Left colon (tissue), 2 donors: ENCODE measurements at regions not wholly inside any gene's neighbourhood (a gene's known extent, or its start where the extent isn't known, plus 50 kb on each side); places are given as distances from the start of the nearest gene placed in this dataset.

ENCODE experiments used
- ATAC-seq: fragments of 200-7000 bp; cut with Tn5 transposase; one replicate; pipeline ENCODE4 v1.9.1; 2020; ENCODE audit warnings: mild to moderate bottlenecking, moderate library complexity
- DNase-seq, 2 donors: peaks; one replicate each; pipeline ENCODE4 v3.0.0-alpha.2; 2020
- intact Hi-C, 2 donors: fragments of 100-400 bp; cut with DNase I in 1 of 2; cut with micrococcal nuclease in 1 of 2; formaldehyde crosslinking; loops; one replicate each; pipeline versions ENCODE4 v1.11.2 to v1.14.0; 2022; cut with DNase I, micrococcal nuclease
- donor health status: DM: no; HTN: no; CAD: no.
- donor health status: DM: yes; HTN: yes; CAD: no.

- ATAC-seq (no peak), DNase-seq (no peak)
- intact Hi-C loops: no loop called here
These were observed 151.5 kb upstream of the TOM1L1 start for GRCh38 chr17:54749157-54749556.

DNA sequence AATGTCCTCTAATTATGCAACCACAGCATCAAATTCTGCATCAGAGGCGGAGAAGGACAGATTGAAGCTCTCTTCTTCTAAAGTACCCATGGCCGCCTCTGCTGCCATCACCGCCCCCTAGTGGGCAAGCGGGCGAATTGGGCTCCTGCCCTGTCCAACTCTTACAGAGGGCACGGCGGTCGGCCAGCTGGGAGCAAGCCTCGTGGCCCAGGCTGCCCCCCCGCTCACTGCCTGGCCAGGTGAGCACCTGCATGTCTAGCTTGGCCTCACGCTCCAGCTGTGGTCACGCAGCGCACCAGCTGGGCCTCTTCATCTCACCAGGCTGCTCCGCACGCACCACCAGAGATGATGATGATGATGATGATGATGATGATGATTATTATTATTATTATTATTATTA, 146.1 kb upstream of the TOM1L1 start:
- intact Hi-C loops: no loop called here
- ATAC-seq (no peak), DNase-seq (peak in 1 of 2 donors; percentile 2)

DNA sequence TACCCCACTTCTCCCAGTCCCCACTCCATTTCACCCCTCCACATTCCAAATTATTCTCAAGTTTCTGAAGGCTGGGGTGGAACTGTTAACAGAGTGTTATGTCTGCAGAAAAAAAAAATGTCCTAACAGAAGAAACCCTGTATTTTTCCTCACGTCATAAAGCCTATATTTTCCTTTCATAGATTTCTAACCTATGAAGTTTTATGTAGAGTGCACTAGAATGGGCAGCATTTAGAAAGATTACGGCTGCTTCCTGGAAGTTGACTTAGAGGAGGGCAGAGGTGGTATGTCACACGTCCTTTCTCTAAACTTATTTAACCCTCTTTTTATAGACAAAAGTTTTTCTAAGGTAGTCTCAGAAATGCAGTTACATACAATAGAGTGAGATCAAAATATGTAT, 139.8 kb upstream of the TOM1L1 start:
- no peak for ATAC-seq
- intact Hi-C loops: no loop called here
- DNase-seq: no peak

DNA sequence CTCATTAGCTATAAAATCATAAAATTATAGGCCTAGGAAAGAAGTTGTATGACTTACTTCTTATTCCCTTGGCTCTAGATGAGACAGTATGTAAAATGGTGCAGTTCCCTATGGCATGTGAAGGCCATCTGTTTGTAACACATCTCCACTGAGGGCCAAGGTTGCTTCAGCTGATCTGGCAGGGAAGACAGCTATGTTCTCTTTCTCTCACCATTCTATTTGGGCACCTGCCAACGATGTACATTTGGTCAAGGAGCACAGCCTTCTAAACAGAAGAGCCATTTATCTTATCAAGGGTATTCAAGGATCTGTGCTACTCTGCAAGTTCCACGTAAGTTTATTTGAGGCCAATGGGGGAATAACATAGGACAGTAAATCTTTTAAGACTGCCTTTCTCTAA, 129.8 kb upstream of the TOM1L1 start:
- intact Hi-C loops: loop anchor here in 1 of 2 donors (10.0 kb wide), 1 partner anchor 64 kb away; no protein-coding TSS in a partner anchor
- no peak for DNase-seq
- no peak for ATAC-seq

DNA sequence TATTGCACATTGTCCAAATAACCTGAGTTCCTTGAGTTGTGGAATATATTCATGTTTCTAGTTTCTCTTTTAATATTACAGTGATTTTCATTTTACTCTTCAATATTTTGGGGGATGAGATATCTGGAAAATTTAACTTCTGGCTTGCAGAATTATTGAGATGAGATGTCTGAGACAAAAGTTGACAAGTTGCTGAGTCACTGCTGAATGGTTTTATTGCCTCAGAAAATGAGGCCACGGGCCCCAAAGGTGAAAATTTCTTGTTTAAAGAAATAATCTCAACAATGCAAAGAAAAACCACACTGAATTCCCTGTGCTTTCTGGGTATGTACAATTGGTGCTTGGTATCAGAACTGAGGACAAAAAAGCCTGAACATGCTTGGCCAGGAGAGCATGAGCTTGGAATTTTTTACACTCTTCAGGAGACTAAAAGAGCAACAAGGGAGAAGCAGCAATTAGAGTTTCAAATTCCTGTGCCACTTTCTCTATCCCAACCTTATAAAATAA, 129.2 kb upstream of the TOM1L1 start:
- DNase-seq: no peak
- intact Hi-C loops: loop anchor here in 1 of 2 donors (10.0 kb wide), 1 partner anchor 63 kb away; no protein-coding TSS in a partner anchor
- no peak for ATAC-seq

DNA sequence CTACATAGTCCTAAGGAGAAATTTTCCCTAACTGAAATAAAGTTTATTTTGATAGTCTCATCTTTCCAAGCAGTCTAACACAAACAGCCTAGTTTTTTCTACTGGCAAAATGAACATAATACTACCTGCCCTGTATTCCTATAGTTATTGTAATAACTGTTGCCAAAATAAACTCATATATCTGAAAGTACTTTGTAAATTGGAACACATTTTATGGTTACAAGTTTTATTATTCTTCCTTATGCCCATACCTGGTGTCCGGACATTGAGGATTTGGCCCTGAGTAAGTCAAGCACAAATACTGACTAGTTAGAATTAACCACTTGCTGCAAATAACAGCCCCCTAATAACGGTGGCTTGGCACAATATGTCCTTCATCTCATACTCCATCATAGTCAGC, 120.4 kb upstream of the TOM1L1 start:
- intact Hi-C loops: no loop called here
- peak; percentile 71 for ATAC-seq
- no peak for DNase-seq

- ATAC-seq: no peak
- intact Hi-C loops: no loop called here
- no peak for DNase-seq
These were observed 119.3 kb upstream of the TOM1L1 start for GRCh38 chr17:54781389-54781788.

DNA sequence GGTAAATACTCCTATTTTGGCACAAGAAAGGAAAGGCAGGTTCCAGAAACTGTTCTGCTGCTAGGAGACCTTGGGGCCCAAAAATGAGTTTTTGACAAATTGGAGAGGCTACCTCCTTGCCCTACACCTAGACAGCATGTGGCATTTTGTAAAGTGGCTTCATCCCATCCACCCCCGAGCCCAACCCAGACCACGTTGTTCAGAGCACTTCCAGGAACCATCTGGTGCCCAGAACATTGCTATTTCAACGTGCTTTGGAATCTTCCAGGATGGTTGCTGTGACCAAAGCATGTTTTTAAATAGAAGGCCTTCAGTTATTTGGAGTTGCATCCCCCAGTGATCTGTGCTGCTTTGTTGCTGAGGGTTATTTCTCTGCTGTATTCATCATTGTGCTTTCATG, 116.3 kb upstream of the TOM1L1 start:
- intact Hi-C loops: no loop called here
- DNase-seq (no peak), ATAC-seq (no peak)

DNA sequence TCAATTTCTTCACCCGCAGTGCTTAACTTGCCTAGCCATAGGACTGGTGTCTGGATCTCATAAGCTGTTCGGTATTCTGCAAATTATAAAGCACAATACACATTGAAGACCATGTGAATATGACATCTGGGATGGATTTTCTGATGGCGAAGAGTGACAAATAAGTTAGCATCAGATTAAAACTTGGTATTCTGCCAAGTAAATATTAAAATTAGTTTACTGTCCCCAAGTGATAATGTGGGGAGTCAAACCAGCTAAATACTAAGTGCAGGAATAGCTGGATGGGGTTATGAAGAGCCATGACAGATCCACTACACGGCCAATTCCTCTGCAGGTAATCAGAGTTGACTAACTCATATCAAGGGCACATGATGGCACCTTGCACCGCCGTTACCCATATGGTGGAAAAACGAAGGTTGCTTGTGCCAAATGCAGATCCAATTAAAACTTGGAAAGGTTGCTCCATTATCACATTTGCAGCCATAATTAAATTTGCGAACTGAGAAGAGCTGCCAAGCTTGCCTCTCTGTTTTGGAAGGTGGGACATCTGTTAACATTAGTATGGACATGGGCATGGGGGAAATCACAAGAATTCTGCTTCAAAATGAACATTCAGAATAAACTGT, 114.9 kb upstream of the TOM1L1 start:
- ATAC-seq (no peak), DNase-seq (no peak)
- intact Hi-C loops: no loop called here

GRCh38 chr17:54789101-54789880, 111.4 kb upstream of the TOM1L1 start:
- DNase-seq (no peak), ATAC-seq (no peak)
- intact Hi-C loops: no loop called here

DNA sequence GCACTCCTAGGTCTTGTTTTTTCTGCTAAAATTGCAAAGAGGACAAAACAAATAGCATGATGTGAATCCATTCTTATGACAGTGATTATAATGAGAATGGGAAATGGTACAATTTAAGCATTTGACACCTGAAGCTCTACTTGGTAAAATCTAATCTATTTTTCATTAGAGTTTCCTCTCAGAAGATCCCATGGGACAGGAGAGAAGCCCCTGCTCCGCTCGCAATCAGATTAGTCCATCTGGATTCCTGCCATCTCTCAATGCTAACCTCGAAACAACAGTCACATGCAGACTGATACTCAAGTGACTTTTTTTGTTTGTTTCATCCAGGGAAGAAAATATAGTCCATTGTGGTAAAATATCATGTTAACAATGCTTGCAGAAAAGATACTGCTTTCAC, 107.4 kb upstream of the TOM1L1 start:
- ATAC-seq: no peak
- intact Hi-C loops: no loop called here
- no peak for DNase-seq

- intact Hi-C loops: no loop called here
- no peak for ATAC-seq
These were observed 105.6 kb upstream of the TOM1L1 start for GRCh38 chr17:54795046-54795445.

GRCh38 chr17:54807331-54807730, 93.3 kb upstream of the TOM1L1 start:
- DNase-seq (no peak), ATAC-seq (no peak)
- intact Hi-C loops: no loop called here

More at GRCh38 chr17:54795046-54795445, 105.6 kb upstream of the TOM1L1 start:
- no peak for DNase-seq

DNA sequence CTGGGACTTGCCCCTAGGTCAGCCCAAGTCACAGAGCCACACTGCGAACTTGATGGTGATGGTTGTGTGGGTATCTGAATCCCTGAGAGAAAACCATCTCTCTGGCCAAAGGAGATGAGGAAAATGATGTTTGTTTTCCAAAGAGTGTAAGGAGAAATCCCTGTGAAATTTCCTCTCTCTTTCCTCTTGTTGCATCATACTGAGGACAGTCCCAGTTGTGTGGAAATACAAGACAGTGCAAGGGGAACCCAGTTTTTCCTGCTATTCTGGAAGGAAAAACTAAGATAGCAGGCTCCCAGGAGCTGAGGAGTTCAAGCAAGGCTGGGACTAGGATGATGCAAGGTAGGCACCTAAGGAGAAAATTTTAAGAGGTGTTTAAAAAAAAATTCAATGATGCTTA, 86.8 kb upstream of the TOM1L1 start:
- intact Hi-C loops: no loop called here
- no peak for ATAC-seq

DNA sequence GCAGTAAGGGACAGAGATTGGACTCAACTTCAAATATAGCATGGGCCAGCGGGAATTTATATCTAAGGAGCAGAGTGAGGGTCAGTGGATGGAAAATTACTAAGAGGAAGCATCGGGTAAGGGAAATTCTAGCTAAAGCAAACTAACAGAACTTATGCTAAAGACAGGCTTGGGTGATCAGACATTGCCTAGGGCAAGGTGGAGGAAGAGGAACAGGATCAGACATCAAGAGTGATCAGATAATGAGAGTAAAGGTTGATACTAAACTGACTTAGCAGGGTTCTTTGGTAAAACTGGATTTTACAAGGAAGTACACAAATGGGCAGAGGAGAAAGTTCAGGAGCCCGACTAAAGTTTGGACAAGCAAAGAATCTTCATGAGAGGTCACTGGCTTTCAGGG, 86.3 kb upstream of the TOM1L1 start:
- ATAC-seq: no peak
- no peak for DNase-seq
- intact Hi-C loops: no loop called here

More for the DNA sequence above, 86.8 kb upstream of the TOM1L1 start:
- no peak for DNase-seq

DNA sequence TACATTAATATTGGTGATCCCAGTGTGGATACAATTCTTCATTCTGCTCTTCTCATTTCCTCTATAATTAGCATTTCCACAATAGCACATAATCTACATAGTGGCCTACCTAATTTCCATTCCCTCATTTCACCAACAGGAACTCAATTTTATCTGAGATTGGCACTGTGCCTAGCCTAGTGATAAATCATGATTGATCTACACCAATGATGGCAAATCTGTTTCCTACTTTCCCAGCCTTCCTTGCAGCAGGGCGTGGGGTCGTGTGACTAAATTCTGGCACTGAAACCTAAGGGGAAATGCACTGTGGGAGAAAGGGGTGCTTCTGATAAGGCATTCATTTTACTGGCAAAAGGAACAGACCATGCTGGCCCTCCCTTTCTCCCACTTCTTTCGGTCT, 66.6 kb upstream of the TOM1L1 start:
- DNase-seq (no peak), ATAC-seq (no peak)
- intact Hi-C loops: loop anchor here in 1 of 2 donors (10.0 kb wide), 1 partner anchor 59 kb away; no protein-coding TSS in a partner anchor

DNA sequence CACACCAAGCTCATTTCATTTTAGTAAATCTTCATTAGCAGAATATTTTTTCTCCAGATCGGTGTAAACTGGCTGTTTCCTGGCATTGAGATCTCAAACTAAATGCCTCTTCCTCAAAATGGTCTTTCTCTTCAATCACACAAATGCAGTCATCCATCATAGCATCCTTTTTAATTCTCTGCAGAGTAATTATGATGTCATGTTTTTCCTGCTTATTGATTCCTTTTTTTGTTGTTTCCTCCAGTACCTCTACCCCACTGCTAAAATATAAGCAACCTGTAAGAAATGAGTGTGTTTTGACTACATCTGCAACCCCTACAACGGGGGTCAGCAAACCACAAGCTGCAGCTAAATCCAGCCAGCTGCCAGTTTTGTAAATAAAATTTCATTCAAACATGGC, 65.6 kb upstream of the TOM1L1 start:
- intact Hi-C loops: loop anchor here in 1 of 2 donors (10.0 kb wide), 1 partner anchor 60 kb away; no protein-coding TSS in a partner anchor
- DNase-seq: no peak

DNA sequence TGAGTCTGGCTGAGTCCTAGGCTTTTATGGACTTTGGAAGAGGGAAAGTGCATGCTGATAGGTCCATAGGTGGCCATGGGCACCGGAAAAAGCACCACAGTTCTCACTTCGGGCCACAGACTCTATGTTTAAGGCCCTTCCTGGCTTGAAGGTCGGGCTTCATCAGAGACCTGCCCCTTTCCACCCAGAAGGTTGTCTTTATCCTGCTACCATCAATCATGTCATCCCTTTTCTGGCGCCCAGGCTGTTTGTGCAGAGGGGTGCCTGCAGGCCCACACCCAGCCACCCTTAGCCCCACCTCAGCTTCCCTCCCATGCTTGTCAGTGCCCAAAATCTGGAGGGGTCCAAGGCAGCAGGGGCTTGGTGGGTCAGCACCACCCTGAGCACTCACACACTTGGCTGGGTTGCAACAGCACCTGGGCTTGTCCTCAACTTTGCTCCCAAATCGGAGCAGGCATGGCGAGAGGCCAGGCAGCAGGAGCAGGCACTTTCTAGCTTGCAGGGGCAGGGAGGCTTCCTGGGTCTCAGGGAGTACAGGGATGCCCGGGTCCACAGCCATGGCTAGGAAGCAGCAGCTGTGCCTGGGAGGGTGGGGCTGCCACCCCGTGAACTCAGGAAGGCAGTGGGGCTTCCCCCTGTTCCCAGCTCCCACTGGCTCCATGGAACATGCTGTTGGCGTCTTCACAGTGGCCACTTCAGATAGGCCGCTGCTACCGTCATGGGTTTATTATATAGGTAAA, 63.8 kb upstream of the TOM1L1 start:
- no peak for ATAC-seq
- intact Hi-C loops: loop anchor here in 1 of 2 donors (10.0 kb wide), 1 partner anchor 62 kb away; no protein-coding TSS in a partner anchor
- no peak for DNase-seq

More for the DNA sequence above, 65.6 kb upstream of the TOM1L1 start:
- ATAC-seq: no peak

GRCh38 chr17:54838651-54839421, 61.8 kb upstream of the TOM1L1 start:
- DNase-seq (no peak), ATAC-seq (no peak)
- intact Hi-C loops: loop anchor here in 1 of 2 donors (10.0 kb wide), 1 partner anchor 64 kb away; no protein-coding TSS in a partner anchor
